Adrenal gland (tissue), 5 donors: ENCODE measurements at regions not wholly inside any gene's neighbourhood (a gene's known extent, or its start where the extent isn't known, plus 50 kb on each side); places are given as distances from the start of the nearest gene placed in this dataset.

Experiments used
- POLR2A ChIP-seq, 2 donors: fragments of 450-650 bp; IDR thresholded peaks; one replicate each; pipeline ENCODE4 v1.6.1; 2017; ENCODE audit warnings: antibody characterized with exemption in 2 of 2, mild to moderate bottlenecking in 2 of 2, moderate library complexity in 1 of 2
- TF ChIP-seq, protein P1 (sequence below), 6 experiments: fragments of 450-650 bp in 4 of 6; fragments of 200-600 bp in 2 of 6; sonication (generic) in 1 of 6; IDR thresholded peaks; 1 replicate in 5 of 6; 2 replicates in 1 of 6; pipeline versions ENCODE4 v1.5.1 to v1.8.0; 2016 to 2021; ENCODE audit warnings: antibody characterized with exemption in 6 of 6, mild to moderate bottlenecking in 2 of 6, moderate library complexity in 1 of 6
- donor health status: DM: no; HTN: no; CAD: no.

- TF ChIP-seq, protein P1, sequence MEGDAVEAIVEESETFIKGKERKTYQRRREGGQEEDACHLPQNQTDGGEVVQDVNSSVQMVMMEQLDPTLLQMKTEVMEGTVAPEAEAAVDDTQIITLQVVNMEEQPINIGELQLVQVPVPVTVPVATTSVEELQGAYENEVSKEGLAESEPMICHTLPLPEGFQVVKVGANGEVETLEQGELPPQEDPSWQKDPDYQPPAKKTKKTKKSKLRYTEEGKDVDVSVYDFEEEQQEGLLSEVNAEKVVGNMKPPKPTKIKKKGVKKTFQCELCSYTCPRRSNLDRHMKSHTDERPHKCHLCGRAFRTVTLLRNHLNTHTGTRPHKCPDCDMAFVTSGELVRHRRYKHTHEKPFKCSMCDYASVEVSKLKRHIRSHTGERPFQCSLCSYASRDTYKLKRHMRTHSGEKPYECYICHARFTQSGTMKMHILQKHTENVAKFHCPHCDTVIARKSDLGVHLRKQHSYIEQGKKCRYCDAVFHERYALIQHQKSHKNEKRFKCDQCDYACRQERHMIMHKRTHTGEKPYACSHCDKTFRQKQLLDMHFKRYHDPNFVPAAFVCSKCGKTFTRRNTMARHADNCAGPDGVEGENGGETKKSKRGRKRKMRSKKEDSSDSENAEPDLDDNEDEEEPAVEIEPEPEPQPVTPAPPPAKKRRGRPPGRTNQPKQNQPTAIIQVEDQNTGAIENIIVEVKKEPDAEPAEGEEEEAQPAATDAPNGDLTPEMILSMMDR (IDR thresholded peaks at IDR 0.05), result no peak
- no peak for TF ChIP-seq POLR2A (IDR thresholded peaks at IDR 0.05)
These were observed 334.0 kb downstream of the KCTD12 start for GRCh38 chr13:76552041-76552772.
